ENCODE measurements at regions not wholly inside any gene's neighbourhood (a gene's known extent, or its start where the extent isn't known, plus 50 kb on each side); places are given as distances from the start of the nearest gene placed in this dataset.

DNA sequence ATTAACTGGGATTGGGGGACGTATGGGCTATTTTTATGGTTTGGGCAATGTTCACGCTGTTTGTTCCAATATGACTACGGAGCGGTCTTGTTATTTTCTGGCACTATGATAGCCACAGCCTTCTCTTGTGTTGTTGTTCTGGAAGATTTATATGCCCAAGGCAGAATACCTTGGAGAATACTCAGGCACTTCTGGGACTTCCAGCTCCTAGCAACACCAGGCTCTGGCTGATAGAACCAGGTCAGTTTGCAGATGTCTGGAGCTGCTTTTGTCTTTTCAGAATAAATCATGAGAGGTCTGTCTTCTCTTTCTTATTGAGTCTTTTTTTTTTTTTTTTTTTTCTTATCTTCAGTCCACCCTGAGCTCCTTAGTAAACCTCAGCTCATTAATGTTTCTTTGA is 262.5 kb downstream of the MED10 start:
- TF ChIP-seq, protein P1, sequence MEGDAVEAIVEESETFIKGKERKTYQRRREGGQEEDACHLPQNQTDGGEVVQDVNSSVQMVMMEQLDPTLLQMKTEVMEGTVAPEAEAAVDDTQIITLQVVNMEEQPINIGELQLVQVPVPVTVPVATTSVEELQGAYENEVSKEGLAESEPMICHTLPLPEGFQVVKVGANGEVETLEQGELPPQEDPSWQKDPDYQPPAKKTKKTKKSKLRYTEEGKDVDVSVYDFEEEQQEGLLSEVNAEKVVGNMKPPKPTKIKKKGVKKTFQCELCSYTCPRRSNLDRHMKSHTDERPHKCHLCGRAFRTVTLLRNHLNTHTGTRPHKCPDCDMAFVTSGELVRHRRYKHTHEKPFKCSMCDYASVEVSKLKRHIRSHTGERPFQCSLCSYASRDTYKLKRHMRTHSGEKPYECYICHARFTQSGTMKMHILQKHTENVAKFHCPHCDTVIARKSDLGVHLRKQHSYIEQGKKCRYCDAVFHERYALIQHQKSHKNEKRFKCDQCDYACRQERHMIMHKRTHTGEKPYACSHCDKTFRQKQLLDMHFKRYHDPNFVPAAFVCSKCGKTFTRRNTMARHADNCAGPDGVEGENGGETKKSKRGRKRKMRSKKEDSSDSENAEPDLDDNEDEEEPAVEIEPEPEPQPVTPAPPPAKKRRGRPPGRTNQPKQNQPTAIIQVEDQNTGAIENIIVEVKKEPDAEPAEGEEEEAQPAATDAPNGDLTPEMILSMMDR (IDR thresholded peaks at IDR 0.05), result no peak
- no peak for TF ChIP-seq POLR2A (IDR thresholded peaks at IDR 0.05)

All from heart left ventricle (tissue), 13 donors.